NCI-H510A treated with DMSO at 0.1 percent for 48 hours (cell line): ENCODE measurements at regions not wholly inside any gene's neighbourhood (a gene's known extent, or its start where the extent isn't known, plus 50 kb on each side); places are given as distances from the start of the nearest gene placed in this dataset.
"Not testable (repeated sequence)": the region's sequence is repeated elsewhere in the genome, so short reads cannot be mapped to it uniquely, and the experiment has no call there.

ENCODE experiments used
- DNase-seq: peaks from one replicate; lab custom pipeline; 2025; lab: John Stamatoyannopoulos, UW

DNA sequence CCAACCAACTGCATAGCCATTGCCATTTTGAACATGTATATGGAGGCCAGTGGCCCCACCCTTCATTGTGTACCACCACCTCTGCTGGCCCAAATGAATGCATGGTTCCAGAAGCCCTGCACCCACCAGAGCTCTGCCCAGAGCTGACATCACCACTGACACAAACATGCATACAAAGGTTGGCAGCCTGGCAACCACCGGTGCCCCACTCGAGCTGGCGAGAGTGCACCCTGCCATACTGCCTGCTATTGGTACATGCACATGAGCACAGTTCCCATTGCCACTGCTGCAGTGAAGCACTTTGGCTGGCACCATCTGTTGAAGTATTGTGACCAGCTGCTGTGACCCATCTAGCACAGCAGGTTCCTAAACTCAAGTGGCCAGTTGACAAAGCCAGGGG lies 1564.9 kb downstream of the OLFM4 start:
- no peak for DNase-seq

DNA sequence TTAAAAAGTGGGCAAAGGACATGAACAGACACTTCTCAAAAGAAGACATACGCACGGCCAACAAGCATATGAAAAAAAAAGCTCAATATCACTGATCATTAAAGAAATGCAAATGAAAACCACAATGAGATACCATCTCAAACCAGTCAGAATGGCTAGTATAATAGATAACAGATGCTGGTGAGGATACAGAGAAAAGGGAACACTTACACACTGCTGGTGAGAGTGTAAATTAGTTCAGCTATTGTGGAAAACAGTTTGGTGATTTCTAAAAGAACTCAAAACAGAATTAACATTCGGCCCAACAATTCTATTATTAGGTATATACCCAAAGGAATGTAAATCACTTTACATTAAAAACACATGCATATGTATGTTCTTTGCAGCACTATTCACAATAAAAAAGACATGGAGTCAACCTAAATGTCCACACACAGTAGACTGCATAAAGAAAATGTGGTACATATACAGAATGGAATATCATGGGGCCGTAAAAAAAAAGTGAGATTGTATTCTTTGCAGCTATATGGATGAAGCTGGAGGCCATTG lies 1569.0 kb downstream of the OLFM4 start:
- no peak for DNase-seq

DNA sequence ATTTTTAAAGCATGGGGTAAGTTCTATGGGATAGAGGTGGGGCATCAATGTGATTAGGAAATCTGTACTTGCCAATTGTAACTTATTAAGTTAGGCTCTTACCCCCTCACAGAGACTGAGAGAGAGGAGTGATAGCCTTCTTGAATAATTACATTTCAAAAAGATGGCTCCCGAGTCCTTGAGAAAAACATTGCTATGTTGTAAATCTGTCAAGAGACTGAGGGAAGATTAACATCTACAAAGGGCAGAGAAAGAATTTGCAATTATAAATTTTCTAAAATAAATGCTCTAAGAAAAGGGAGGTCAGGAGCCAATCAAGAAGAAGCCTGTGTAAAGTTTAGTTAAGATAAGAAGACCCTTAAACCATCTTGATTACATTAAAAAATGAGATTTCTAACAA lies 1570.8 kb downstream of the OLFM4 start:
- no peak for DNase-seq

DNA sequence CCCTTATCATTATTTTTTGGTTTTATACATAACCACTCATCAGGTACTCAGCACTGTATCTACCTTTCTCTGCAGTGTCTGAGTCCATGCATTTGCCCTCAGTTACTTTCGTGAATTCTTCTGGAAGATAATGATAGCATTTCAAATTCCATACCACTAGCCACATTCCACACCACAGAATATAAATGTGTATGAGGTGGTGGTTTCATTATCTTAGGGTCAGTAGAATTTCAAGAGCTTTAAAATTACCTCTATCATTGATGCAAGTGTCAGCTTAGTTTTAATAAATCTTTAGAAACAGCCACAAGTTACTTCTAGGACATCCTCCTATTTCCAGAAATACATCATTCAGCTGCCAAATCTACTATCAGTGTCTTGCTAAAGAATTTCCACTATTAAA lies 1578.3 kb downstream of the OLFM4 start:
- no peak for DNase-seq

DNA sequence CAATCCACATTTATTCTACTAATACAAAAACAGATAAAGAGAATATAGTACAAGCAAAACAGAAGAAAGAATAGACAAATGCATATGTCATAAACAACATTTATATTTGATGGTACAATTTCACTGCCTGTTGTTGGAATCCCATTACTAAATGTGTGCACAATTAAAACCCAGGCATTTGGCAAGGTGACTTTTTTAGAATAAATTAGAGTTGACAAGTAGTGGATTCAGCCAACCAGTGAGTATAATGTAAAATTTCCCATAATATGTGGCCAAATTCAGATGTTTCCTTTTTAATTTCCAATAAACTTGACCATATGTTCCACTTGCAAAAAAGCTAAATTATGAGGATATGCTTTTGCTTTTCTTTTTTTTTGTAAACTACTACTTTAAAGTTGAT lies 1578.8 kb downstream of the OLFM4 start:
- DNase-seq = no peak

DNA sequence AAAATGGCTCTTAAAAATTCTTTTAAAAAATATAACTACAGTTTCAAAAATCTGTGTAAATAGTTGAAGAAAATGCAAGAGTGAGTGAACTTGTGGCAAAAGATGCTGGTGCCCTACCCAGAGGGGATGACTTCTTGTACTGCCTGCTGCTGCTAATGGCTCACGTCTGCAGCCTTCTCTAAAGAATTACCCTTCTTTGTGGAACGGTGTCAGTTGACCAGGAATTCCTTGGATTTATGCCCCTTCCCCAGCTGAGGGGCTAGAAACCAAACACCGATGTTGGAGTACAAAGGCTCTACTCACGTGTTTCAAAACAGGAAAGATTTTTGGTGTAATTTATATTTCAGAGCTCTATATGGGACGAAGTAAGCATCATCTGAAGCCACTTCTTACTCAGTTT lies 1582.8 kb downstream of the OLFM4 start:
- DNase-seq = no peak

DNA sequence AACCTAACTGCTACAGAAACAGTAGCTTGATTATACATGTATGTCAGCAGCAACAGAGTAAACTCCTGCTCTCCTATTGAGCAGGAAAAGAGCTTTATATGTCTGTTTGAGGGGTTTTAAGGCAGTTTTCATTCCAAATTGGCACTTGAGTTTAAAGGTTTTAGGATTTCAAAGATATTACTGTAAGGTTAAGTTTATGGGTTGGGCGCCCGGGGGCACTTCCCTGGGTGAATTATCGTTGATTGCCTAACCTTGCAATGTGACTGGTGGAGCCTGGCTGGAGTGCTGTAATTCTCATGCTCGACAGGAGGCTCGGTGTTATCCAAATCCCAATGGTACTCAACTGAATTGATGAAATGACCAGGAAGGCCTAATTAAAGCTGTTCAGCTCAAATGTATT lies 1586.1 kb downstream of the OLFM4 start:
- no peak for DNase-seq

DNA sequence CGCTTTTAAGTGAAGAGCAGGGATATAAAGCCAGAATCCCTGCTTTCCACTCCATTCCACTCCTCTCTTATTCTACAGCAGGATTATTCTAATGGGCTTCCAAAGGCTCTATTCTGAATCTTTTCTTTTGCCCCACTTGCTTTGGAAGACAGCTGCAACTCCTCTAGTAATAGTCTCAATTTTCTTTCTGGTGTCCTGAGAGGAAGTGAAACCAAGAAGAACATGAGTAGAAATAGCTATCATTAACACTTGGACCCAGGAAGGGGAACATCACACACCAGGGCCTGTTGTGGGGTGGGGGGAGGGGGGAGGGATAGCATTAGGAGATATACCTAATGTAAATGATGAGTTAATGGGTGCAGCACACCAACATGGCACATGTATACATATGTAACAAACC lies 1597.9 kb downstream of the OLFM4 start:
- DNase-seq = not testable (repeated sequence)

DNA sequence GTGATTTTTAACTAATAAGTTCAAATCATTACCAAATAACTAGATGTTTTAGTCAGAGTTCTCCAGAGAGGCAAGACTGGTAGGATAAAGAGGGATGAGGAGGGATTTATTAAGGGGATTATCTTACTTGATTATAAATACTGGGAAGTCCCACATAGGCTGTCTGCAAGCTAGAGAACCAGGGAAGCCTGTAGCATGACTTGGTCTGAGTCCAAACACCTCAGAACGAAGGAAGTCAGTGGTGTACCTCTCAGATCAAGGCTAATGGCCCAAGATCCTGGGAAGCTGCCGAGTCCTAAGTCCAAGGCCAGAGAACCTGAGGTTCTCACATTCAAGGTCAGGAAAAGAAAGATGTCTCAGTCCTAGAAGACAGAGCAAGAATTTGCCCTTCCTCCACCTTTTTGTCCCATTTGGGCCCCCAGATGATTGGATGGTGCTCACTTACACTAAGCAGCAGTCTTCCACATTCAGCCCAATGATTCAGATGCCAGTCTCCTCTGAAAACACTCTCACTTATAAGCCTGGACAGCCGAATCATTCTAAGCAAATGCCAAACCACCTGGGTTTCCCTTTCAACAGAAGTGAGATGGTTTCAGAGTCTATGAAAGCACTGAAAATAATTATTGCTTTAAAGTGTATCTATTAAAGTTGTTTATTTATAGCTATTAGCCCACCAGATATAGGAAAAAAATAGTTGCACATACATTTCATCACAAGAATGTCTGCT lies 1599.2 kb downstream of the OLFM4 start:
- DNase-seq = no peak

DNA sequence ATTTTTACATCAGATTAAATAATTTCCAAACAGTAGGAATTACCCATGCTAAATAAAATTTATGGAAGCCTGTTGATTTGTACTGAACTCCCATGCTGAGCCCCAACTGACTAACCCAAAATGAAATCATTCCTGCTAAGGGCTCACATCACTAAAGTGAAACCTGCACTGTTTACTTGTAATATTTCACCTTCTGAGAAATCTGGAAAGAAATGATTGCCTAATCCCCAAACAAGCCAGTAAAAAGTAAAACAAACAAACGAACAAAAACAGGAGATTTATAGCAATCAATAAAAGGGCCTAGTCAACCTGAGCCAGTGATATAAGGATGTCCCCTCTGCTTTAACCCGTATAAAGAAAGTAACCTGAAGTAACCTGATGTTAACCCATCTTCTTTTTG lies 1599.8 kb downstream of the OLFM4 start:
- DNase-seq = no peak

DNA sequence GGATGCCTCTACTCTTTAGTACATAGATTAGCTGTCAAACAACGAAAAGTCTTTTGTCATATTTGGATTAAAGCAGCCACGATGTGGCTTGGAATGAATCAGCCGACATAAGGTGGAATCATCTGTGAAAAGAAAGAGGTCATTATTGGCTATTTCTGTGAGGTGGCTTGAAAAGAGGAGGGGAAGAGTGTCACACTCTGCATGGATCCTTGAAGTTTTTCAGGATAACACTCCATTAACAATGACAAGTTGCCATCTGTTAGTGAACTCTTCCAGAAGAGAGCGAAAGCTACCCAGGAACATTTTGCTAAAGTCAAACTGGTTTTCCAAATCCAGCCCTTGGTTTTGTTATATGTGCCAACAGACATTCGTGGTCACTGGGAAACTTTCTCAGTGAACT lies 1604.8 kb downstream of the OLFM4 start:
- no peak for DNase-seq

DNA sequence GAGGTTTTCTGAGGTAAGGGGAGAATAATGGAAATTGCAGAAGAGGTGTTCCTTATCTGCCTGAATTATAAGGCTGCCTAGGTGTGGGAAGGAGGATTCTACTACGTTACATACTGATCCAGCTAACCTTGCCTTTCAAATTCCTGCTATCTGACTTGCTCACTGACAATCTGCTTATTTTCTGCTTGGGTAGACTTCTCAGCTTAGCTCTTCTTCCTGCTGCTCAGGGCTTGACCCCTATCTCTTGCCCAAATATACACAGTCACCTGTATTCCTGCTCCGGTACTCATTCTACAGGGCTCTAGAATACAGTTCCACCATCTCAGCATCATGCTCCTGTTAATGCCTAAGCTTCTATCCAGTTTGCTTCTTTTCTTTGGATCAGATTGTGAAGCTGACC lies 1607.6 kb downstream of the OLFM4 start:
- no peak for DNase-seq

DNA sequence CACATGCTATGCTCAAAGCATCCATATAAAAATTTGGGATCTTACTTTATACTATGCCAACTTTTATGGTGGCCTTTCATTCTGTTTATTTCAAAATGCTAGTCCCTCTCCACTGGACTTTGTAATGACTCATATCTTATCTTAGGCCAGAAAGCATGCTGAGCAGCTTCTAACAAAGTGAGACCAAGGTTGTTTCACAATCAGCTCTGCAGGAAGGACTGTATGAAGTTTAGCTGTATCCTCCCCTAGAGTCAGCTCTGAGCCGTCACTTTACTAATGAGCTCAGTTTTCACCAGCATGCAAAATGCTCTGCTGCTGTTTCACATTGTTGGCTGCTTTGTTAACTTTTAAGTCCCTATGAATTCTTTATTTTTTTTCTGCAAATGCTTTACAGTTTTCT lies 1608.8 kb downstream of the OLFM4 start:
- DNase-seq = peak; percentile 55

DNA sequence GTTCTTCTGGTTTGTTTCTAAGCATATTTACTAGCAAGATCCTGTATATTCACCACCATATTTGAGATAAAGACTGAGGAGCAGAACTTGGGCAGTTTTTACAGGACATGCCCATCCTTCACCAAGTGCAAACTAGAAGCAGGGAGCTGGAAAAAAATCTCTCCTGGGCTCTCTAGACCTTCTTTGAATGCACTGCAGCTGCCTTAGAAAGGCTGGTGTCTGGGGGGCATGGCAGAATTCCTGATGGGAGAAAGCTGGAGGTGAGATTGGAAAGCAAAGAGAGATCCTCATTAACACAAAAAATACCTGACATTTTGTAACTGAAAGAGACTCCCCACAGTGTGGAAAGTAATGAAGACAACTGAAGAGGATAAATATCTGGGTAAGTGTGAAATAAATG lies 1612.1 kb downstream of the OLFM4 start:
- no peak for DNase-seq

DNA sequence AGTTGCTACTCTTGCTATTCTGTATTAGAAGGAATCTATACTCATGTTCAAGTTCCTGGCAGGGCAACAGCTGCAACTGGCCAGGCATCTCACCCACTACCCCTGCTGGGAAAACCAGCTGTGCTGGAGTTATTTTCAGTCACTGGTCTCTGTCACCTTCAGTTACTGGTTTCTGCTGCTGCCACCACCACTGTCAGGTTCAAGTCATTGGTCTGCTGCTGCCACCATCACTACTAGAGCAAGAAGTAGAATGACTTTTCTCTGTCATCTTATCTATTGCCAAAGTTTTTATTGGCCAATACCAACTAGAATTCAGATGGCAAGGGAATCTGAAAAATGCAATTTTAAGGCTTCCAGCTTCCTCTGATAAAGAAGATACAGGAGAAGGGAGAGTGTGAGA lies 1615.2 kb downstream of the OLFM4 start:
- no peak for DNase-seq

DNA sequence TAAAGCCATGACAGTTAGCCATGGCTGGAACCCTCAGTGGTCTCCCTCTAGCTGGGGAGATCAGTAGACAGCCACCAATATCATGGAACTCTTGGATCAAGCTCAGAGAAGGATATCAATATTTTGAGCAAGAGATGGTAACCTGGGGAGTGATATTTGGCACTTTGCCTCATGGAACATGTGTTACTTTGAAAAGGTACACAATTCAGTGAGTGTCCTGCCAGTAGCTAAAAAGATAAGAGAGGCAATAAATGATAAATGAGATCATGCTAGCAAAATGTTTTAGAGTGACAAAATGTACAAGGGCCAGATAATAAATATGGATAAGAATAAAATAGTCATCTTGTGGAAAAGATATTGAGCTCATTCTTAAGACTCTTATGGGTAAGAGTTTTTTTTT lies 1618.7 kb downstream of the OLFM4 start:
- no peak for DNase-seq

DNA sequence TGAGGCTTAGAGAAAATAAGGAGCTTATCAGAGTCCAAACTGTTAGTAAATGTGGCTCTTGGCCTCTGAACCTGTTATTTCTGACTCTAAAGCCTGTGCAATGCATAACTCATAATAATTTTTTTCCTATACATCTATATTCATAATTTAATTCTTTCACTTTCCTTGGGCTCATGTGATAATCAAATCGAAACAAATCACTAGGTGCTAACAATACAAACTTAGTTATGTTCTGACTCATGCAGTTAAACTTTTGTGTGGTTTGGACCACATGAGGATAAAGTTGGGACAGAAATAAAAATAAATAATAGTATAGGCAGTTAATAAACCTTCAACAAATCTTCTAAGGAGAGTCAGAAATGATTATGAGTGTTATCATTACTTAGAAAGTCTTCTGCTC lies 1629.0 kb downstream of the OLFM4 start:
- DNase-seq = no peak

DNA sequence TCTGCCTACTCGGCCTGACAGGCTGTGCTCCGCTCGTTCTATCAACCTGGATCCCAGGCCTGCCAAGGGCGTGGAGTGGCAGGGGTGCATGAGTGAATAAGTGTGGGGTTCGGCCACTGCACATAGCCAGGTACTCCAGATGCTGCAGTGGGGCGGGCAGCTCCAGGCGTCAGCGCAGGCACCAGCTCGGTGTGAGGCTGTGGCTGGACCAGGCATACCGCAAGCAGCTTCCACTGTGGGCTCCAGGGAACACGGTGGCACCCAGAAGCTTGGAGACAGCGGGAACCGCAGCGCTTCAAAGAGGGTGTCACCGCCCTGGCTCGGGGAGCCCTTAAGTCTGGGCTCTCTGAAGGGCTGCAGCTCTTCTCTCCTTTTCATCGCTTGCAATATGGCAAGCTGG lies 1630.2 kb downstream of the OLFM4 start:
- DNase-seq = no peak

DNA sequence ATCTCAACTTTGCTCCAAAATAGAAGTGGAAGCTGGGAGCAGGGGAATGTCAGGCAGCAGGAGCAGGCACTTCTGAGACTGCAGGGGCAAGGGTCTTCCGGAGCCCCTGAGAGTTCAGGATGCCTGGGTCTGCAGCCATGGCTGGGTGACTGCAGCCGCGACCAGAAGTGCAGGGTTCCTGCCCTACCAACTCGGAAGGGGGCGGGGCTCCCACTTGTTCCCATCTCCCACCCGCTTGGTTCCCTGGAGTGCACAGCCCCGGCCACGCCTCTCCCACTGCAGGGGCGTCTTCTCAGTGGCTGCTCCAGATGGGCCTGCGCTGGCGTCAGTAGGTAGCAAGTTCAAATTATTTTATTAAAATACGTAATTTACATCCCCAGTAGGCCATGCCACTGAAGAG lies 1631.7 kb downstream of the OLFM4 start:
- DNase-seq = no peak

DNA sequence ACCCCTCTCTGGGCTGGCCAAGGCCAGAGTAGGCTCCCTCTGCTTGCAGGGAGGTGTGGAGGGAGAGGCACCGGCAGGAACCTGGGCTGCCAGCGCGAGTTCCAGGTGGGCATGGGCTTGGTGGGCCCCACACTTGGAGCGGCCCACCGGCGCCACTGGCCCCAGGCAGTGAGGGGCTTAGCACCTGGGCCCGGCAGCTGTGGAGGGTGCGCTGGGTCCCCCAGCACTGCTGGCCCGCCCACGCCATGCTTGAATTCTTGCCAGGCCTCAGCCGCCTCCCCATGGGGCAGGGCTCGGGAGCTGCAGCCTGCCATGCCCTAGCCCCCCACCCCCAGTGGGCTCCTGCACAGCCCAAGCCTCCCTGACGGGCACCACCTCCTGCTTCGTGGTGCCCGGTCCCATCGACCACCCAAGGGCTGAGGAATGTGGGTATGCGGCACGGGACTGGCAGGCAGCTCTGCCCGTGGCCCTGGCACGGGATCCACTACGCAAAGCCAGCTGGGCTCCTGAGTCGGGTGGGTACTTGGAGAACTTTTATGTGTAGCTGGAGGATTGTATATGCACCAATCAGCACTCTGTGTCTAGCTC lies 1648.0 kb downstream of the OLFM4 start:
- DNase-seq = no peak

DNA sequence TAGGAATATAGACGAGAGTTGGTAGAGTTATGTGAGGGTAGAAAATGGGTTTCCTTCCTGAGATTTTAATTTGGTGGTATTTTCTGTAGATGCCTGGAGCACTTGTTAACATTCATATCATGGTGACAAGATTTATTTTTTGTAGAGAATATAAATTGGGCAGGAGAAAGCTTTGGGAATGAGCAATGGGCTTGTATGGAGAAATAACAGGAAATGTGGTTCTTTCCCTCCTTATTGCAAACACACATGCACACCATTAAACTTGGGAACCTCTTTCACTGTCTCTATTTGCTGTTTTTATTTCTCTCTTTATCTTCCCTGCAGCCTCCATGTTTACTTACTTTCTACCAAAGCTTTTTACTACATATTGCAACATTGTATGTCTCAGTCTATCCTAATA lies 1653.6 kb downstream of the OLFM4 start:
- DNase-seq = no peak

DNA sequence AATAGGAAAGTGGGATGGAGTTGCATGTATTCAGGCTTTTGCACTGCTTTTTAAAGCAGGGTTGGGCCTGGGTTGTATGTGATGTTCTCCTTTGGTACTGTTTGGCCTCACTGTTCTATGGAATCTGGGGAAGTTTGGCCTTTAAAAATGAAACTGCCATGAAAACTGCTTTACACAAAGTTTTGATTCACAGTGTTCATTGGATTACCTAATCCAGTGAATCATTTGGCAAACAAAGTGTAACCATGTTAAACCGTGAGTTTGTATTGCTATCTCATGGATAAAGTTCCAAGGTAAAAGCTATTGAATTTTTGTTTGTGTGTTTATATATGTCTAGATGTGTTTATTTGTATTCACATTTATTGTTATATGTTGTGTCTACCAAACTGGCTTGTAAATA lies 1658.6 kb downstream of the OLFM4 start:
- DNase-seq = no peak

DNA sequence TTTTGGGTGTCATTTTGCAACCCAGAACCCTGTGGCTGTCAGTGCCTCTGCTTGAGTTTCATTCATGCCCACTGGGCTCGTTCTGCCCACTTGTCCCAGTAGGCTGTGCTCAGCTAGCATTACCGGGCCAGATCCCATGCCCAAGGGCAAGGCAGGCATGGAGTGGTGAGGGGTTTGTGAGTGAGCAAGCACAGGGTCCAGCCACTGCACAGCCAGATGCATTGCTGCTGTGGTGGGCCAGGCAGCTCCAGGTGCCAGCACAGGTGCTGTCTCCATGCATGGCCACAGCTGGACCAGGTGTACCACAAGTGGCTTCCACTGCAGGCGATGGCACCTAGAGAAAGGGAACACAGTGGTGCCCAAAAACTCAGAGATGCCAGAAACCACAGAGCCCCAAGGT lies 1671.2 kb downstream of the OLFM4 start:
- no peak for DNase-seq

DNA sequence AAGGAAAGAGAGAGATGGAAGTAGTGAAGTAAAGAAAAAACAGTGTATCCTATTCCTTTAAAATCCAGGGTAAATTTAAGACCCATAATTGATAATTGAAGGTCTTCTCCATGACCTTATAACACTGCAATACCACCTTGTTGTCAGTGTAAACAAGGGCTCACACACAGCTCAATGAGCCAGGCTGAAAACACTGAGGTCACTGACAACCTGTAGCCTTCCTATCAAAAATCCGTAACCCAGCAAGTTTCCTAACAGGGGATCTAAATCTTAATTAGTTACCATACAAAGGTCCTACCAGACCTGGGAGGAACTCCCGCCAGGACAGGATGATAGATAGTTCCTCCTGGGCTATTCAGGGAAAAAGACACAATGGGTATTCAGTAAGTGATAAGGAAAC lies 1677.1 kb downstream of the OLFM4 start:
- DNase-seq = peak; percentile 10
